OCI-LY1 (cell line): ENCODE measurements at regions not wholly inside any gene's neighbourhood (a gene's known extent, or its start where the extent isn't known, plus 50 kb on each side); places are given as distances from the start of the nearest gene placed in this dataset.

Experiments
- CTCF ChIP-seq: fragments of 200-600 bp; sonication (generic), shearing (Covaris generic); IDR thresholded peaks from 2 replicates; pipeline ENCODE4 v1.5.1; 2017; ENCODE audit warnings: mild to moderate bottlenecking, antibody characterized with exemption, low read length, moderate library complexity, mixed read lengths
- EZH2 ChIP-seq: fragments of 200-600 bp; sonication (generic), shearing (Covaris generic); IDR thresholded peaks from 2 replicates; pipeline ENCODE4 v1.8.0; 2017; ENCODE audit warnings: borderline replicate concordance, mixed run types, mild to moderate bottlenecking, antibody characterized with exemption, low read length, moderate library complexity, mixed read lengths

- TF ChIP-seq CTCF: no peak
- no peak for TF ChIP-seq EZH2
Observed at GRCh38 chr3:64306745-64307144, 81.5 kb upstream of the PRICKLE2 start.
